OCI-LY3 (cell line): ENCODE measurements at regions not wholly inside any gene's neighbourhood (a gene's known extent, or its start where the extent isn't known, plus 50 kb on each side); places are given as distances from the start of the nearest gene placed in this dataset.

Source experiments
- H2AFZ ChIP-seq: fragments of 200-600, 300-600 bp; shearing (Covaris generic); 2 replicates; pipeline ENCODE4 v1.6.0; 2014; ENCODE audit warnings: antibody characterized with exemption, low read depth, low read length
- H3K27ac ChIP-seq: fragments of 200-600, 300-600 bp; sonication (generic); 2 replicates; pipeline ENCODE4 v1.5.1; 2014; ENCODE audit warnings: mild to moderate bottlenecking, low read length, moderate library complexity, mixed read lengths
- H3K27me3 ChIP-seq: fragments of 200-600, 300-600 bp; sonication (generic); 2 replicates; pipeline ENCODE4 v1.6.1; 2014; ENCODE audit warnings: low read depth, low read length, mixed read lengths
- H3K36me3 ChIP-seq: fragments of 200-600, 300-600 bp; sonication (generic); replicated peaks from 2 replicates; pipeline ENCODE3; 2014; ENCODE audit warnings: low read depth, low read length, mixed read lengths
- H3K4me1 ChIP-seq: fragments of 300-600, 200-600 bp; sonication (generic); 2 replicates; pipeline ENCODE4 v1.6.1; 2014; ENCODE audit warnings: low read length, mixed read lengths
- H3K4me2 ChIP-seq: fragments of 200-600, 300-600 bp; sonication (generic); 2 replicates; pipeline ENCODE4 v1.6.1; 2014; ENCODE audit warnings: low read length, mixed read lengths
- H3K4me3 ChIP-seq: fragments of 300-600, 200-600 bp; sonication (generic); 2 replicates; pipeline ENCODE4 v1.5.1; 2014; ENCODE audit warnings: antibody characterized with exemption, mild to moderate bottlenecking, low read length, moderate library complexity
- H3K79me2 ChIP-seq: fragments of 300-600, 200-600 bp; shearing (Covaris generic); 2 replicates; pipeline ENCODE4 v1.6.1; 2014; ENCODE audit warnings: mild to moderate bottlenecking, low read length, mixed read lengths
- H3K9ac ChIP-seq: fragments of 300-600, 200-600 bp; shearing (Covaris generic); 2 replicates; pipeline ENCODE4 v1.6.0; 2014; ENCODE audit warnings: mild to moderate bottlenecking, low read length, moderate library complexity
- H3K9me3 ChIP-seq: fragments of 200-600, 300-600 bp; shearing (Covaris generic); 2 replicates; pipeline ENCODE4 v1.6.1; 2014; ENCODE audit warnings: low read length, mixed read lengths; ENCODE audit not compliant: insufficient read depth
- H4K20me1 ChIP-seq: fragments of 200-600, 300-600 bp; sonication (generic); 2 replicates; pipeline ENCODE4 v1.6.1; 2016; ENCODE audit warnings: low read length, mixed read lengths; ENCODE audit not compliant: insufficient read depth
- EZH2phosphoT487 ChIP-seq: fragments of 200-600 bp; shearing (Covaris generic); IDR thresholded peaks from 2 replicates; pipeline ENCODE4 v1.6.1; 2018; ENCODE audit warnings: antibody characterized with exemption, mixed run types, low read depth
- TF ChIP-seq, protein P1 (sequence below): fragments of 200-600, 300-600 bp; sonication (generic); IDR thresholded peaks from 2 replicates; pipeline ENCODE4 v1.5.1; 2014; ENCODE audit warnings: antibody characterized with exemption, low read length, low read depth

DNA sequence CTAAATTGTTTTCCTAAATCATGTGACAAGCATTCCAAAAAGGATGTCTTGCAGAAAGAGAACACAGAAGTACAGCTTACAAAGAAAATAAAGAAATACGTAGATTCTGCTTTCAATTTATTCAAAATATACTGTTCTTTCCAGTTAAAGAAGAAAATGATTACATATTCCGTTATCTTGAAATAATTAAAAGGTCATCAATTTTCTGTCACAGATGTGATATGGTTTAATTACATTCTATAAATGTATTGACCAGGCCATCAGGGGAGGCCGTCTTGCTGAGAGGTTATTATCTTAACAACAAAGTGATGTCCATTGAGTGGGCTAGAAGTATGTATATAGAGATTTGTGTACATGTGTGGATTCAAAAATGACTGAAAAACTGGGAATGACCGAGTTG lies 432.9 kb downstream of the SETD4 start:
- Histone ChIP-seq H3K27ac (no peak overlapping the region), H3K4me2 (no peak overlapping the region), H3K4me1 (no peaks in the 10 kb centered on the region), H2AFZ (no peak overlapping the region), H3K4me3 (no peak overlapping the region), H3K9ac (no peak overlapping the region), H3K27me3 (peaks cover 11% of the 10 kb centered on the region; the same call in 1 of the 2 replicates), H4K20me1 (no peaks in the 10 kb centered on the region), H3K9me3 (no peaks in the 10 kb centered on the region), H3K36me3 (no peaks in the 10 kb centered on the region), H3K79me2 (no peaks in the 10 kb centered on the region)
- TF ChIP-seq, protein P1, sequence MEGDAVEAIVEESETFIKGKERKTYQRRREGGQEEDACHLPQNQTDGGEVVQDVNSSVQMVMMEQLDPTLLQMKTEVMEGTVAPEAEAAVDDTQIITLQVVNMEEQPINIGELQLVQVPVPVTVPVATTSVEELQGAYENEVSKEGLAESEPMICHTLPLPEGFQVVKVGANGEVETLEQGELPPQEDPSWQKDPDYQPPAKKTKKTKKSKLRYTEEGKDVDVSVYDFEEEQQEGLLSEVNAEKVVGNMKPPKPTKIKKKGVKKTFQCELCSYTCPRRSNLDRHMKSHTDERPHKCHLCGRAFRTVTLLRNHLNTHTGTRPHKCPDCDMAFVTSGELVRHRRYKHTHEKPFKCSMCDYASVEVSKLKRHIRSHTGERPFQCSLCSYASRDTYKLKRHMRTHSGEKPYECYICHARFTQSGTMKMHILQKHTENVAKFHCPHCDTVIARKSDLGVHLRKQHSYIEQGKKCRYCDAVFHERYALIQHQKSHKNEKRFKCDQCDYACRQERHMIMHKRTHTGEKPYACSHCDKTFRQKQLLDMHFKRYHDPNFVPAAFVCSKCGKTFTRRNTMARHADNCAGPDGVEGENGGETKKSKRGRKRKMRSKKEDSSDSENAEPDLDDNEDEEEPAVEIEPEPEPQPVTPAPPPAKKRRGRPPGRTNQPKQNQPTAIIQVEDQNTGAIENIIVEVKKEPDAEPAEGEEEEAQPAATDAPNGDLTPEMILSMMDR: no peak
- no peak for TF ChIP-seq EZH2phosphoT487

DNA sequence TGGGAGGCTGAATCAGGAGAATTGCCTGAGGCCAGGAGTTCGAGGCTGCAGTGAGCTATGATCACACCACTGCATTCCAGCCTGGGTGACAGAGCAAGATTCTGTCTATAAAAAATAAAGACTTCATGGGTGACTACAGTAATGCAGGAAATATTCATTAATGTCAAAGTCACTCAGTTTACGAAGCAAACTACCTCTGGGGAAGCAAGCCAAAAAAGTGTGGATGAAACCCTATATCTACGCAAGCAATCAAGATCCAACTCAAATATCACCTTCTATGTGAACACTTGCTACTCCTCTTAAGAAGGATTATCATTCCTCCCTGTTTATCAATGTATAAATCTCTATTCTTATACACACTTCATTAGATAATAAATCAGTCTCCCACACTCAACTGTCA lies 434.8 kb downstream of the SETD4 start:
- no peak overlapping the region for H3K4me2 ChIP-seq
- TF ChIP-seq, protein P1: no peak
- TF ChIP-seq EZH2phosphoT487: no peak
- H3K9ac ChIP-seq: no peak overlapping the region
- H3K79me2 ChIP-seq: no peaks in the 10 kb centered on the region
- H3K9me3 ChIP-seq: no peaks in the 10 kb centered on the region
- H3K4me3 ChIP-seq: no peak overlapping the region
- H3K36me3 ChIP-seq: no peaks in the 10 kb centered on the region
- H3K27me3 ChIP-seq: peaks cover 11% of the 10 kb centered on the region; the same call in 1 of the 2 replicates
- H3K4me1 ChIP-seq: no peaks in the 10 kb centered on the region
- H2AFZ ChIP-seq: no peak overlapping the region
- H3K27ac ChIP-seq: no peak overlapping the region
- no peaks in the 10 kb centered on the region for H4K20me1 ChIP-seq

DNA sequence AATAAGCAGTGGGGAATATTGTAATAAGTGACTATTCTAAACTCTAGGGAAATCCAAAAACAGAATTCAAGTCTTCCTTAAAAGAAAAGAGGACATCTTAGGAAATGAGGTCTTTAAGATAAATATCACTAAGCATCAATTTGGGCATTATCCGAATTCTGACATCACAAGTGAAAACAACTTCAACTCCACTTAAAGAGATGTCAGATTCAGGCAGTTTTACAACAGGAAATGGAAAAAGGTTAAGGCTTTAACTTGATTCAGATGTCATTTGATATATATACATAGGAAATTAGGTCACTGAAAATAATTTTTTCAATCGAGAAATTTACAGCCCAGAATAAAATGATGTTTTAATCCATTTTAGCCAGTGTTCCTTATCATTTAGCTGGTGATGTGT lies 435.4 kb downstream of the SETD4 start:
- Histone ChIP-seq H3K27me3 (peaks cover 11% of the 10 kb centered on the region; the same call in 1 of the 2 replicates), H3K4me3 (no peak overlapping the region), H3K9me3 (no peaks in the 10 kb centered on the region), H3K4me1 (no peaks in the 10 kb centered on the region), H3K27ac (no peak overlapping the region), H4K20me1 (no peaks in the 10 kb centered on the region), H2AFZ (no peak overlapping the region), H3K4me2 (no peak overlapping the region), H3K79me2 (no peaks in the 10 kb centered on the region), H3K36me3 (no peaks in the 10 kb centered on the region), H3K9ac (no peak overlapping the region)
- no peak for TF ChIP-seq EZH2phosphoT487
- TF ChIP-seq, protein P1: no peak

DNA sequence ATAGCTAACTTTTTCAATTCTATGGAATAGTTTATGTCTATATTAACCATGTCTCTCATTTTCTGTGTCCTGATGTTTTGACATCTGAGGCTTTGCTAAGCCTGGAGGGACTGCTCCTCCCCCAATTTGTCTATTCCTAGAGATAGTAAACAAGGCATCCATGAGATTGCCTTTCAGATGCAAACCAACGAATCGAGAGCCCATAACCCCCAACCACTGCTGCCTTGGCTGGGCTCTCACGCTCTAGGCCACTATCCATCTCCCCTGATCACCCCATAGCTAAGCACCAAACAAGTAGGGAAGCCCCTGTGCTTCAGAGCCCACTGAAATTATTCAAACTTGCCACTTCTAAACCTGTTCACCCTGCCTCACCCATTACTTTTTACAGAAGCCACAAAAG lies 437.7 kb downstream of the SETD4 start:
- H3K4me1 ChIP-seq: no peaks in the 10 kb centered on the region
- no peak overlapping the region for H3K4me3 ChIP-seq
- no peaks in the 10 kb centered on the region for H4K20me1 ChIP-seq
- no peak overlapping the region for H3K4me2 ChIP-seq
- no peaks in the 10 kb centered on the region for H3K79me2 ChIP-seq
- H3K36me3 ChIP-seq: no peaks in the 10 kb centered on the region
- no peak overlapping the region for H2AFZ ChIP-seq
- H3K9ac ChIP-seq: no peak overlapping the region
- TF ChIP-seq, protein P1: no peak
- no peak for TF ChIP-seq EZH2phosphoT487
- no peak overlapping the region for H3K27ac ChIP-seq
- H3K9me3 ChIP-seq: no peaks in the 10 kb centered on the region
- H3K27me3 ChIP-seq: peaks cover 11% of the 10 kb centered on the region; the same call in 1 of the 2 replicates
